H1 (cell line): ENCODE measurements at regions not wholly inside any gene's neighbourhood (a gene's known extent, or its start where the extent isn't known, plus 50 kb on each side); places are given as distances from the start of the nearest gene placed in this dataset.

Experiments used
- CTCF ChIA-PET: fragments of 300-600 bp; sonication (Branson Sonifier 250); formaldehyde crosslinking; loops from one replicate; lab custom pipeline; 2021; ENCODE audit not compliant: partially characterized antibody; lab: Charles Lee
- POLR2A ChIA-PET: fragments of 300-600 bp; sonication (Branson Sonifier 250); formaldehyde crosslinking; loops from one replicate; lab custom pipeline; 2021; ENCODE audit warnings: inconsistent platforms; ENCODE audit not compliant: partially characterized antibody; lab: Charles Lee
- DNase-seq, 2 experiments: peaks; one replicate each; pipeline versions ENCODE4 v3.0.0 to v3.0.0-alpha.2; 2010 to 2022; ENCODE audit warnings: low spot score in 2 of 2, low read depth in 1 of 2, mixed read lengths in 1 of 2
- FAIRE-seq: peaks from 2 replicates; lab custom pipeline; 2011; peaks lifted over from hg19 to GRCh38; lab: Jason Lieb, UNC
- H2AFZ ChIP-seq: 2 replicates; pipeline ENCODE4 v1.8.1; 2012; ENCODE audit warnings: low read length, inconsistent platforms
- H2AK5ac ChIP-seq: 2 replicates; pipeline ENCODE4 v1.6.1; 2013; ENCODE audit warnings: low read depth, low read length
- H2BK120ac ChIP-seq: replicated peaks from 2 replicates; pipeline ENCODE3; 2013; ENCODE audit warnings: low read depth, low read length, inconsistent platforms
- H2BK12ac ChIP-seq: 2 replicates; pipeline ENCODE4 v1.6.1; 2013; ENCODE audit warnings: low read depth, low read length
- H2BK15ac ChIP-seq: 2 replicates; pipeline ENCODE4 v1.6.1; 2013; ENCODE audit warnings: low read length
- H2BK20ac ChIP-seq: 2 replicates; pipeline ENCODE4 v1.6.1; 2013; ENCODE audit warnings: low read length
- H2BK5ac ChIP-seq: 2 replicates; pipeline ENCODE4 v1.6.1; 2013; ENCODE audit warnings: low read depth, low read length
- H3K14ac ChIP-seq: 2 replicates; pipeline ENCODE4 v1.6.1; 2013; ENCODE audit warnings: inconsistent platforms; ENCODE audit not compliant: insufficient read length
- H3K18ac ChIP-seq: 2 replicates; pipeline ENCODE4 v1.6.1; 2013; ENCODE audit warnings: low read length; ENCODE audit errors: extremely low read depth
- H3K23ac ChIP-seq: 2 replicates; pipeline ENCODE4 v1.6.1; 2013; ENCODE audit warnings: inconsistent platforms; ENCODE audit not compliant: insufficient read length
- H3K23me2 ChIP-seq: 2 replicates; pipeline ENCODE4 v1.6.1; 2013; ENCODE audit warnings: low read depth, low read length
- H3K27ac ChIP-seq: 2 replicates; pipeline ENCODE4 v1.6.1; 2011; ENCODE audit warnings: low read depth, low read length, inconsistent platforms
- H3K27me3 ChIP-seq, 4 experiments: replicated peaks in 1 of 4; 1 replicate in 1 of 4; 2 replicates in 3 of 4; pipeline versions ENCODE4 v1.6.1 to v1.8.1; 2011 to 2013; ENCODE audit warnings: low read length in 3 of 4, mild to moderate bottlenecking in 3 of 4, inconsistent platforms in 2 of 4, mixed read lengths in 2 of 4, moderate library complexity in 1 of 4; ENCODE audit not compliant: control insufficient read depth in 3 of 4, insufficient read depth in 3 of 4; ENCODE audit errors: extremely low read depth in 1 of 4
- H3K36me3 ChIP-seq, 4 experiments: 2 replicates each; pipeline versions ENCODE4 v1.6.1 to v1.8.1; 2011 to 2013; ENCODE audit warnings: mild to moderate bottlenecking in 4 of 4, low read length in 3 of 4, moderate library complexity in 2 of 4, control low read depth in 1 of 4, inconsistent platforms in 1 of 4; ENCODE audit not compliant: insufficient read depth in 4 of 4, control insufficient read depth in 2 of 4
- H3K4ac ChIP-seq: replicated peaks from 2 replicates; pipeline ENCODE3; 2013; ENCODE audit warnings: low read length, low read depth, mixed read lengths, inconsistent platforms; ENCODE audit not compliant: insufficient read length
- H3K4me1 ChIP-seq, 4 experiments: replicated peaks in 1 of 4; 1 replicate in 1 of 4; 2 replicates in 3 of 4; pipeline versions ENCODE4 v1.6.1 to v1.8.1; 2011 to 2013; ENCODE audit warnings: low read length in 3 of 4, inconsistent platforms in 2 of 4, mixed read lengths in 1 of 4; ENCODE audit not compliant: insufficient read depth in 4 of 4, control insufficient read depth in 3 of 4
- H3K4me2 ChIP-seq, 2 experiments: 2 replicates each; pipeline versions ENCODE4 v1.6.1 to v1.8.1; 2011 to 2013; ENCODE audit warnings: low read depth in 2 of 2, low read length in 2 of 2, control low read depth in 1 of 2, inconsistent platforms in 1 of 2, mild to moderate bottlenecking in 1 of 2; ENCODE audit not compliant: insufficient read depth in 1 of 2
- H3K4me3 ChIP-seq, 4 experiments: fragments of 200-600, 300-600 bp in 1 of 4; sonication (generic), shearing (Covaris generic), sonication (Bioruptor Twin) in 1 of 4; 2 replicates each; pipeline versions ENCODE4 v1.5.1 to v1.8.1; 2011 to 2016; ENCODE audit warnings: low read length in 4 of 4, low read depth in 3 of 4, control low read depth in 2 of 4, inconsistent platforms in 2 of 4, mild to moderate bottlenecking in 2 of 4, mixed read lengths in 1 of 4, moderate library complexity in 1 of 4; ENCODE audit not compliant: insufficient read depth in 2 of 4; ENCODE audit errors: extremely low read depth in 1 of 4
- H3K56ac ChIP-seq: replicated peaks from 2 replicates; pipeline ENCODE3; 2013; ENCODE audit warnings: low read depth, mild to moderate bottlenecking, mixed read lengths, low read length, inconsistent platforms; ENCODE audit not compliant: insufficient read length
- H3K79me1 ChIP-seq: 2 replicates; pipeline ENCODE4 v1.6.1; 2013; ENCODE audit warnings: low read depth, low read length, control low read depth
- H3K79me2 ChIP-seq, 2 experiments: 2 replicates each; pipeline versions ENCODE4 v1.6.1 to v1.8.1; 2012 to 2013; ENCODE audit warnings: low read length in 2 of 2, mild to moderate bottlenecking in 2 of 2, inconsistent platforms in 1 of 2; ENCODE audit not compliant: insufficient read depth in 2 of 2, control insufficient read depth in 1 of 2
- H3K9ac ChIP-seq, 4 experiments: replicated peaks in 1 of 4; 1 replicate in 1 of 4; 2 replicates in 3 of 4; pipeline versions ENCODE4 v1.6.1 to v1.8.1; 2011 to 2013; ENCODE audit warnings: low read depth in 3 of 4, low read length in 3 of 4, control low read depth in 2 of 4, mild to moderate bottlenecking in 2 of 4, moderate library complexity in 2 of 4, inconsistent platforms in 1 of 4; ENCODE audit errors: extremely low read depth in 1 of 4
- H3K9me3 ChIP-seq, 2 experiments: 2 replicates each; pipeline versions ENCODE4 v1.6.1 to v1.8.1; 2012 to 2013; ENCODE audit warnings: mild to moderate bottlenecking in 2 of 2, moderate library complexity in 2 of 2, control low read depth in 1 of 2, inconsistent platforms in 1 of 2, low read depth in 1 of 2, low read length in 1 of 2, mixed read lengths in 1 of 2; ENCODE audit not compliant: insufficient read depth in 2 of 2
- H4K20me1 ChIP-seq, 2 experiments: replicated peaks in 1 of 2; 2 replicates each; pipeline versions ENCODE3 to v1.8.1; 2011 to 2013; ENCODE audit warnings: inconsistent platforms in 2 of 2, low read length in 2 of 2, mild to moderate bottlenecking in 1 of 2; ENCODE audit not compliant: insufficient read depth in 2 of 2, control insufficient read depth in 1 of 2
- H4K5ac ChIP-seq: 2 replicates; pipeline ENCODE4 v1.6.1; 2013; ENCODE audit warnings: low read length, low read depth, mixed read lengths, inconsistent platforms; ENCODE audit not compliant: insufficient read length
- H4K8ac ChIP-seq: 2 replicates; pipeline ENCODE4 v1.8.0; 2013; ENCODE audit warnings: mild to moderate bottlenecking, moderate library complexity, low read length, inconsistent platforms; ENCODE audit not compliant: insufficient read depth; ENCODE audit errors: extremely low read depth
- H4K91ac ChIP-seq: replicated peaks from 2 replicates; pipeline ENCODE3; 2013; ENCODE audit warnings: low read length, mixed read lengths, inconsistent platforms; ENCODE audit not compliant: insufficient read length
- CREB1 ChIP-seq: IDR thresholded peaks from 2 replicates; pipeline ENCODE4 v1.6.1; 2012; ENCODE audit warnings: inconsistent platforms
- RBBP5 ChIP-seq: IDR thresholded peaks from 2 replicates; pipeline ENCODE4 v1.7.1; 2012; ENCODE audit warnings: low read depth, mild to moderate bottlenecking, inconsistent platforms, low read length, moderate library complexity, borderline replicate concordance
- SIX5 ChIP-seq: IDR thresholded peaks from 2 replicates; pipeline ENCODE4 v1.6.1; 2011; ENCODE audit warnings: mild to moderate bottlenecking, low read depth, low read length
- TBP ChIP-seq: IDR thresholded peaks from 2 replicates; pipeline ENCODE4 v1.6.1; 2011; ENCODE audit warnings: low read depth, low read length, improper control_type of control experiment
- YY1 ChIP-seq: IDR thresholded peaks from 2 replicates; pipeline ENCODE4 v1.6.1; 2011; ENCODE audit warnings: low read depth, mild to moderate bottlenecking, low read length
- WGBS, 2 experiments: shearing (Covaris generic) in 1 of 2; methylation state at CpG; one replicate each; pipeline versions ENCODE4 v1.1.6 to v1.1.7; 2013 to 2015; ENCODE audit warnings: low lambda C conversion rate in 2 of 2, mixed read lengths in 2 of 2, inconsistent platforms in 1 of 2, low coverage in 1 of 2, missing lambda C conversion rate in 1 of 2; ENCODE audit not compliant: insufficient replicate concordance in 2 of 2, insufficient coverage in 1 of 2, insufficient read length in 1 of 2; ENCODE audit errors: extremely low coverage in 1 of 2, missing lambda C conversion rate in 1 of 2; 5-methylcytosine and 5-hydroxymethylcytosine counted together
- TF ChIP-seq, protein P1 (sequence below): IDR thresholded peaks from 2 replicates; pipeline ENCODE4 v1.6.1; 2011; ENCODE audit warnings: low read depth, mild to moderate bottlenecking, low read length; ENCODE audit not compliant: insufficient read depth
- TF ChIP-seq, protein P2 (sequence below): IDR thresholded peaks from 2 replicates; pipeline ENCODE4 v1.6.1; 2012; ENCODE audit warnings: low read length, inconsistent platforms

DNA sequence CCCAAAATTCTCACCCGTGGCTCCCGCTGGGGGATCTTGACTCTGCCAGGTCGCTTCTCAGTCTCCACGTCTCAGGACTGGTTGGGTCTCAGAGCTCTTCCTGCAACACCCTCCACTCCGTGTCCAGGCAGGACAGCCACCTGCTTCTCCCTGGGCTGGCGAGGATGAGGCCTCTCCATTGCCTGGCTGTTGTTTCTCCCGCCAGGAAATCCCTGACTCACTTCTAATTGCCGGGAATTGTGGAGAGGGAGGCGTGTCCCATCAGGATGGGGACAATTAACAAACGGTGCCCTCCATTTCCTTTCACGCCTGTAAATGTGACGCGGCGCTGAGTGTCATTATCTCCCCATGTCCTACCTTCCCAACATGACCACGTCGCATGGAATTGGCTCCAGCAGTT lies 204.5 kb downstream of the RBFOX3 start:
- no peak overlapping the region for H3K4me3 ChIP-seq
- no peak overlapping the region for H2BK120ac ChIP-seq
- no peak overlapping the region for H3K23ac ChIP-seq
- CTCF ChIA-PET: interaction anchor here (1.0 to 4.3 kb wide), 3 partner anchors 11 to 18 kb away, joined by 3 to 27 read pairs (median 9); no protein-coding TSS in a partner anchor
- peaks cover 0 to 4% (median 1%) of the 10 kb centered on the region in 4 experiments; a peak in 3 of 7 replicates for H3K27me3 ChIP-seq
- WGBS, 2 experiments: 86% methylated on average over 15 of the region's 16 CpGs; no CpG with 5 or more reads in 1 of the 2 experiments
- peaks cover 0 to 9% (median 2%) of the 10 kb centered on the region in 4 experiments; a peak in 4 of 7 replicates for H3K4me1 ChIP-seq
- no peaks in the 10 kb centered on the region for H3K79me1 ChIP-seq
- H3K79me2 ChIP-seq: no peaks in the 10 kb centered on the region
- DNase-seq (no peak), FAIRE-seq (no peak)
- no peak overlapping the region for H3K18ac ChIP-seq
- H4K20me1 ChIP-seq: no peaks in the 10 kb centered on the region
- no peak overlapping the region for H2BK5ac ChIP-seq
- no peaks in the 10 kb centered on the region for H3K9me3 ChIP-seq
- no peak overlapping the region for H2BK20ac ChIP-seq
- H3K4me2 ChIP-seq: no peak overlapping the region
- H3K27ac ChIP-seq: no peak overlapping the region
- no peaks in the 10 kb centered on the region for H3K23me2 ChIP-seq
- no peak overlapping the region for H4K91ac ChIP-seq
- no peaks in the 10 kb centered on the region for H3K36me3 ChIP-seq
- no peak overlapping the region for H2BK12ac ChIP-seq
- POLR2A ChIA-PET: no interaction called here
- no peak overlapping the region for H4K5ac ChIP-seq
- no peak overlapping the region for H3K9ac ChIP-seq
- H2AK5ac ChIP-seq: no peak overlapping the region
- H2BK15ac ChIP-seq: 0 out of 2 replicates have a peak overlapping the region, but pooled peaks have one; percentile 21
- H3K4ac ChIP-seq: no peak overlapping the region
- TF ChIP-seq SIX5: no peak
- TF ChIP-seq, protein P1, sequence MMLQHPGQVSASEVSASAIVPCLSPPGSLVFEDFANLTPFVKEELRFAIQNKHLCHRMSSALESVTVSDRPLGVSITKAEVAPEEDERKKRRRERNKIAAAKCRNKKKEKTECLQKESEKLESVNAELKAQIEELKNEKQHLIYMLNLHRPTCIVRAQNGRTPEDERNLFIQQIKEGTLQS: no peak
- TF ChIP-seq CREB1: no peak
- TF ChIP-seq, protein P2, sequence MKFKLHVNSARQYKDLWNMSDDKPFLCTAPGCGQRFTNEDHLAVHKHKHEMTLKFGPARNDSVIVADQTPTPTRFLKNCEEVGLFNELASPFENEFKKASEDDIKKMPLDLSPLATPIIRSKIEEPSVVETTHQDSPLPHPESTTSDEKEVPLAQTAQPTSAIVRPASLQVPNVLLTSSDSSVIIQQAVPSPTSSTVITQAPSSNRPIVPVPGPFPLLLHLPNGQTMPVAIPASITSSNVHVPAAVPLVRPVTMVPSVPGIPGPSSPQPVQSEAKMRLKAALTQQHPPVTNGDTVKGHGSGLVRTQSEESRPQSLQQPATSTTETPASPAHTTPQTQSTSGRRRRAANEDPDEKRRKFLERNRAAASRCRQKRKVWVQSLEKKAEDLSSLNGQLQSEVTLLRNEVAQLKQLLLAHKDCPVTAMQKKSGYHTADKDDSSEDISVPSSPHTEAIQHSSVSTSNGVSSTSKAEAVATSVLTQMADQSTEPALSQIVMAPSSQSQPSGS: no peak
- TF ChIP-seq YY1: no peak
- TF ChIP-seq TBP: no peak
- TF ChIP-seq RBBP5: no peak
- H3K56ac ChIP-seq: no peak overlapping the region
- H3K14ac ChIP-seq: no peak overlapping the region
- H4K8ac ChIP-seq: no peak overlapping the region
- no peak overlapping the region for H2AFZ ChIP-seq
